Liver (tissue), 3 donors: ENCODE measurements at regions not wholly inside any gene's neighbourhood (a gene's known extent, or its start where the extent isn't known, plus 50 kb on each side); places are given as distances from the start of the nearest gene placed in this dataset.

Source experiments
- CTCF ChIP-seq: fragments of 150-350 bp; IDR thresholded peaks from 2 replicates; pipeline ENCODE4 v1.5.1; 2017; ENCODE audit warnings: improper control_type of control experiment, low read depth, low read length; ENCODE audit not compliant: missing input control
- GABPA ChIP-seq, 2 donors: IDR thresholded peaks in 1 of 2; conservative IDR thresholded peaks in 1 of 2; 2 replicates each; pipeline ENCODE4 v1.6.1; 2016; ENCODE audit warnings: antibody characterized with exemption in 2 of 2, mild to moderate bottlenecking in 1 of 2, moderate library complexity in 1 of 2
- HNF4A ChIP-seq, 2 donors: conservative IDR thresholded peaks; 2 replicates each; pipeline ENCODE4 v1.6.1; 2016; ENCODE audit warnings: antibody characterized with exemption in 2 of 2, mild to moderate bottlenecking in 2 of 2
- NR2F2 ChIP-seq: IDR thresholded peaks from 2 replicates; pipeline ENCODE4 v1.6.1; 2016; ENCODE audit warnings: antibody characterized with exemption
- RAD21 ChIP-seq, 2 donors: IDR thresholded peaks; 2 replicates each; pipeline ENCODE4 v1.6.1; 2016; ENCODE audit warnings: antibody characterized with exemption in 2 of 2, mild to moderate bottlenecking in 2 of 2
- TAF1 ChIP-seq: conservative IDR thresholded peaks from 2 replicates; pipeline ENCODE4 v1.6.1; 2016; ENCODE audit warnings: antibody characterized with exemption, mild to moderate bottlenecking
- YY1 ChIP-seq: IDR thresholded peaks from 2 replicates; pipeline ENCODE4 v1.6.1; 2016; ENCODE audit warnings: antibody characterized with exemption, mild to moderate bottlenecking
- TF ChIP-seq, protein P1 (sequence below): IDR thresholded peaks from 2 replicates; pipeline ENCODE4 v1.6.1; 2016; ENCODE audit warnings: antibody characterized with exemption
- TF ChIP-seq, protein P2 (sequence below): IDR thresholded peaks from 2 replicates; pipeline ENCODE4 v1.6.1; 2016; ENCODE audit warnings: antibody characterized with exemption
- donor health status: healthy.
- donor health status: healthy.

GRCh38 chr22:46038516-46039430, 61.8 kb upstream of the WNT7B start:
- no peak for TF ChIP-seq CTCF
- no peak for TF ChIP-seq YY1
- TF ChIP-seq GABPA (IDR thresholded peaks at IDR 0.05 in 1 of 2, conservative IDR thresholded peaks at IDR 0.05 in 1 of 2), result no peak
- TF ChIP-seq NR2F2, result no peak
- no peak for TF ChIP-seq TAF1
- TF ChIP-seq RAD21 (IDR thresholded peaks at IDR 0.05), result no peak
- TF ChIP-seq, protein P1, sequence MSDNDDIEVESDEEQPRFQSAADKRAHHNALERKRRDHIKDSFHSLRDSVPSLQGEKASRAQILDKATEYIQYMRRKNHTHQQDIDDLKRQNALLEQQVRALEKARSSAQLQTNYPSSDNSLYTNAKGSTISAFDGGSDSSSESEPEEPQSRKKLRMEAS, result no peak
- TF ChIP-seq, protein P2, sequence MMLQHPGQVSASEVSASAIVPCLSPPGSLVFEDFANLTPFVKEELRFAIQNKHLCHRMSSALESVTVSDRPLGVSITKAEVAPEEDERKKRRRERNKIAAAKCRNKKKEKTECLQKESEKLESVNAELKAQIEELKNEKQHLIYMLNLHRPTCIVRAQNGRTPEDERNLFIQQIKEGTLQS, result no peak
- no peak for TF ChIP-seq HNF4A (conservative IDR thresholded peaks at IDR 0.05)
